ENCODE measurements at regions not wholly inside any gene's neighbourhood (a gene's known extent, or its start where the extent isn't known, plus 50 kb on each side); places are given as distances from the start of the nearest gene placed in this dataset.

DNA sequence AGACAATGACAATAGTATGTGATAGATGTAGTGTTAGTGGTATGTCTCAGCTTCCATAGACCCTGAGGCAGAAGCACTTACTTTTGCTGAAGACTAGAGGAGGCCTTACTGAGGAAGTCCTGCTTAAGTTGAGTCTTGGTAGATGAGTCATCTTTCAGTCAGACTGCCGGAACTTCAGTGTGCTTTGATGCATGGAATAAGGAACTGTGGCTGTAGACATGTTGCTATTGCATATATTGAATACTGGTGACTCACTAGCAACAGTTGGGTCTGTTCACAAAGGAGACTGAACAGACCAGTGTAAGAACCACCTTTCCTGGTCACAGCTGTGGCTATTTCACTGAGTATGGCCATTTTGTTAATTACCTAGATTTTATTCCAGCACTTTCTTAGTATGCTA is 1000.6 kb downstream of the OLFM4 start:
- Histone ChIP-seq H4K20me1 (ENCODE audit: control insufficient read depth, insufficient read depth, low read depth, low read length) (no peaks in the 10 kb centered on the region), H3K9me3 (ENCODE audit: control insufficient read depth, insufficient read depth, low read length) (peaks cover 3% of the 10 kb centered on the region; the same call in 1 of the 2 replicates), H3K4me3 (ENCODE audit: low read length) (no peak overlapping the region), H3K4me2 (ENCODE audit: low read length) (no peak overlapping the region), H3K79me2 (ENCODE audit: control insufficient read depth, low read length) (no peaks in the 10 kb centered on the region), H3K9me2 (replicated peaks; ENCODE audit: control insufficient read depth, low read length) (no peaks in the 10 kb centered on the region), H3K36me3 (ENCODE audit: control insufficient read depth, low read length) (no peaks in the 10 kb centered on the region), H3K27me3 (ENCODE audit: control insufficient read depth, low read length) (no peaks in the 10 kb centered on the region), H3K27ac (ENCODE audit: low read depth, low read length) (no peak overlapping the region), H3K4me1 (ENCODE audit: control insufficient read depth, low read length) (no peaks in the 10 kb centered on the region), H3F3A (ENCODE audit: control insufficient read depth, insufficient read depth) (no peaks in the 10 kb centered on the region)
- TF ChIP-seq, protein P1, sequence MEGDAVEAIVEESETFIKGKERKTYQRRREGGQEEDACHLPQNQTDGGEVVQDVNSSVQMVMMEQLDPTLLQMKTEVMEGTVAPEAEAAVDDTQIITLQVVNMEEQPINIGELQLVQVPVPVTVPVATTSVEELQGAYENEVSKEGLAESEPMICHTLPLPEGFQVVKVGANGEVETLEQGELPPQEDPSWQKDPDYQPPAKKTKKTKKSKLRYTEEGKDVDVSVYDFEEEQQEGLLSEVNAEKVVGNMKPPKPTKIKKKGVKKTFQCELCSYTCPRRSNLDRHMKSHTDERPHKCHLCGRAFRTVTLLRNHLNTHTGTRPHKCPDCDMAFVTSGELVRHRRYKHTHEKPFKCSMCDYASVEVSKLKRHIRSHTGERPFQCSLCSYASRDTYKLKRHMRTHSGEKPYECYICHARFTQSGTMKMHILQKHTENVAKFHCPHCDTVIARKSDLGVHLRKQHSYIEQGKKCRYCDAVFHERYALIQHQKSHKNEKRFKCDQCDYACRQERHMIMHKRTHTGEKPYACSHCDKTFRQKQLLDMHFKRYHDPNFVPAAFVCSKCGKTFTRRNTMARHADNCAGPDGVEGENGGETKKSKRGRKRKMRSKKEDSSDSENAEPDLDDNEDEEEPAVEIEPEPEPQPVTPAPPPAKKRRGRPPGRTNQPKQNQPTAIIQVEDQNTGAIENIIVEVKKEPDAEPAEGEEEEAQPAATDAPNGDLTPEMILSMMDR (IDR thresholded peaks at IDR 0.05; ENCODE audit: low read depth, low read length, poor library complexity, severe bottlenecking): no peak
- TF ChIP-seq EZH2phosphoT487 (IDR thresholded peaks at IDR 0.05; ENCODE audit: borderline replicate concordance, low read length): no peak

DNA sequence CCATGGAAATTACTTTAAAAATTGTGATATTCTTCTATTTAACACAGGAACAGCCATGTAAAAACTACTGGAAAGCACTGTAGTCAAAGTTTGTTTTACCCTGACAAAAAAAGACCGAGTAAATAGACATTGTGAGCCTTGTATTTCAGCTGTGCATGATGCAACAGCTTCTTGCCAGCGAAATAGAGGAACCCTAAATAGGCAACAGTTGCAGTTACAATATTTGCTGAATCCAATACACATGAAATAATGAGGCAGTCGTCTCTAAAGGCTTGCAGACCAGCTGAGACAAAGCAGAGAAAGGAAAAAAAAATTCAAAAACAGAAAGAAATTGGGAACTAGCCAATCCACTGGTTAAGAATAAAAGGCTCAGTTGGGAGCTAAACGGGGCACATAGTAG is 1001.1 kb downstream of the OLFM4 start:
- Histone ChIP-seq H3K4me2 (ENCODE audit: low read length) (no peak overlapping the region), H3K9me2 (replicated peaks; ENCODE audit: control insufficient read depth, low read length) (no peaks in the 10 kb centered on the region), H3K27me3 (ENCODE audit: control insufficient read depth, low read length) (no peaks in the 10 kb centered on the region), H3K4me1 (ENCODE audit: control insufficient read depth, low read length) (no peaks in the 10 kb centered on the region), H3K27ac (ENCODE audit: low read depth, low read length) (no peak overlapping the region), H3K79me2 (ENCODE audit: control insufficient read depth, low read length) (no peaks in the 10 kb centered on the region), H4K20me1 (ENCODE audit: control insufficient read depth, insufficient read depth, low read depth, low read length) (no peaks in the 10 kb centered on the region), H3K9me3 (ENCODE audit: control insufficient read depth, insufficient read depth, low read length) (no peaks in the 10 kb centered on the region), H3K4me3 (ENCODE audit: low read length) (no peak overlapping the region), H3F3A (ENCODE audit: control insufficient read depth, insufficient read depth) (no peaks in the 10 kb centered on the region), H3K36me3 (ENCODE audit: control insufficient read depth, low read length) (no peaks in the 10 kb centered on the region)
- TF ChIP-seq EZH2phosphoT487 (IDR thresholded peaks at IDR 0.05; ENCODE audit: borderline replicate concordance, low read length): no peak
- TF ChIP-seq, protein P1 (IDR thresholded peaks at IDR 0.05; ENCODE audit: low read depth, low read length, poor library complexity, severe bottlenecking): no peak

DNA sequence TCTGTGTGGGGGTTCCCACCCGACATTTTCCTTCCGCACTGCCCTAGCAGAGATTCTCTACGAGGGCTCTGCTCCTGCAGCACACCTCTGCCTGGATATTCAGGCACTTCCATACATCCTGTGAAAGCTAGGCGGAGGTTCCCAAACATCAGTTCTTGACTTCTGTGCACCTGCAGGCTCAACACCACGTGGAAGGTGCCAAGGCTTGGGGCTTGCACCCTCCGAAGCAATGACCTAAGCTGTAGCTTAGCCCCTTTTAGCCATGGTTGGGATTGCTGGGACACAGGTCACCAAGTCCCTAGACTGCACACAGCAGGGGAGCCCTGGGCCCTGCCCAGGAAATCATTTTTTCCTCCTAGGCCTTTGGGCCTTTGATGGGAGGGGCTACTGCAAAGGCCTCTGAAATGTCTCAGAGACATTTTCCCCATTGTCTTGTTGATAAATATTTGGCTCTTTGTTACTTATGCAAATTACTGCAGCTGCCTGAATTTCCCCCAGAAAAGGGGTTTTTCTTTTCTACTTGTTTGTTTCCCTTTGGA is 1004.8 kb downstream of the OLFM4 start:
- no peaks in the 10 kb centered on the region for H3K36me3 ChIP-seq (ENCODE audit: control insufficient read depth, low read length)
- no peak overlapping the region for H3K4me2 ChIP-seq (ENCODE audit: low read length)
- no peaks in the 10 kb centered on the region for H3K9me3 ChIP-seq (ENCODE audit: control insufficient read depth, insufficient read depth, low read length)
- no peaks in the 10 kb centered on the region for H3F3A ChIP-seq (ENCODE audit: control insufficient read depth, insufficient read depth)
- H3K79me2 ChIP-seq (ENCODE audit: control insufficient read depth, low read length): no peaks in the 10 kb centered on the region
- no peaks in the 10 kb centered on the region for H3K27me3 ChIP-seq (ENCODE audit: control insufficient read depth, low read length)
- no peaks in the 10 kb centered on the region for H3K9me2 ChIP-seq (replicated peaks; ENCODE audit: control insufficient read depth, low read length)
- TF ChIP-seq, protein P1 (IDR thresholded peaks at IDR 0.05; ENCODE audit: low read depth, low read length, poor library complexity, severe bottlenecking): no peak
- no peak for TF ChIP-seq EZH2phosphoT487 (IDR thresholded peaks at IDR 0.05; ENCODE audit: borderline replicate concordance, low read length)
- H3K27ac ChIP-seq (ENCODE audit: low read depth, low read length): no peak overlapping the region
- no peak overlapping the region for H3K4me3 ChIP-seq (ENCODE audit: low read length)
- no peaks in the 10 kb centered on the region for H3K4me1 ChIP-seq (ENCODE audit: control insufficient read depth, low read length)
- no peaks in the 10 kb centered on the region for H4K20me1 ChIP-seq (ENCODE audit: control insufficient read depth, insufficient read depth, low read depth, low read length)
